GM20431 (cell line): ENCODE measurements at regions not wholly inside any gene's neighbourhood (a gene's known extent, or its start where the extent isn't known, plus 50 kb on each side); places are given as distances from the start of the nearest gene placed in this dataset.

Experiments used
- in situ Hi-C: fragments of 300-500 bp; cut with MseI, MboI; formaldehyde crosslinking; loops from one replicate; pipeline ENCODE4 v1.15.0; 2020; ENCODE audit warnings: low sequenced_read_pairs; ENCODE audit not compliant: unreplicated experiment

- in situ Hi-C loops, result no loop called here
Measured at GRCh38 chr1:5667513-5668325, 324.5 kb downstream of the NPHP4 start.

- in situ Hi-C loops, result no loop called here
Measured at GRCh38 chr1:5664906-5665875, 327.0 kb downstream of the NPHP4 start.

DNA sequence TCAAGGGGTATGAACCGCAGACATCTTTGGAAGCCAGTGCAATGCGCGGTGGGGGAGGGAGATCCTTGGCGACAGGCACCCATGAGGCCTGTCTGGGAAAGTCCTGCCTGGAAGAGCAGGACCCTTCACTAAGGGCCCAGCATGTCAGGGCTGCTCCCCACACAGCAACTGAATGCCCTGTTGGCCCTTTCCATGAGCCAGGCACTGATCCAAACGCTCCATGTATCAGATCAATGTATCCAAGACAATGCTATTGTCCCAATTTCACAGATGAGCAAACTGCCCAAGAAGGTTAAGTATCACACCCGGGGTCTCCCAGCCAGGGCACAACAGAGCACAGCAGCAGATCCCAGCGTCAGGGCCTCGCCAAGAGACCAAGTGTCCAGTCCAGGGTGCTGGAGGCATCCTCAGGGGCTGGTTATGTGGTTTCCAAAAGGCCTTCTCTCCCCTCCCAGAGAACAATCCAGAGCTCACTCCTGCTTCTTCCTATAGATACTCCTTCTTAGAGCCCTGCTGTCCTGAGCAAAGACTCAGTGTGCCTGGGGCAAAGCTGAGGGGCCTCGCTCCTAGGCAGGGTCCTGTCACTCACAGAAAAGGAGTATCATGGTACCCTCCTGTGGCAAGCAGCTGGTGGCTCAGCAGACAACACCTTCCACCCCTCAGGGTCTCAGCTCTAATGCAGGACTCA lies 328.0 kb downstream of the NPHP4 start:
- in situ Hi-C loops, result no loop called here

- in situ Hi-C loops, result no loop called here
Measured at GRCh38 chr1:5662744-5663126, 329.5 kb downstream of the NPHP4 start.

DNA sequence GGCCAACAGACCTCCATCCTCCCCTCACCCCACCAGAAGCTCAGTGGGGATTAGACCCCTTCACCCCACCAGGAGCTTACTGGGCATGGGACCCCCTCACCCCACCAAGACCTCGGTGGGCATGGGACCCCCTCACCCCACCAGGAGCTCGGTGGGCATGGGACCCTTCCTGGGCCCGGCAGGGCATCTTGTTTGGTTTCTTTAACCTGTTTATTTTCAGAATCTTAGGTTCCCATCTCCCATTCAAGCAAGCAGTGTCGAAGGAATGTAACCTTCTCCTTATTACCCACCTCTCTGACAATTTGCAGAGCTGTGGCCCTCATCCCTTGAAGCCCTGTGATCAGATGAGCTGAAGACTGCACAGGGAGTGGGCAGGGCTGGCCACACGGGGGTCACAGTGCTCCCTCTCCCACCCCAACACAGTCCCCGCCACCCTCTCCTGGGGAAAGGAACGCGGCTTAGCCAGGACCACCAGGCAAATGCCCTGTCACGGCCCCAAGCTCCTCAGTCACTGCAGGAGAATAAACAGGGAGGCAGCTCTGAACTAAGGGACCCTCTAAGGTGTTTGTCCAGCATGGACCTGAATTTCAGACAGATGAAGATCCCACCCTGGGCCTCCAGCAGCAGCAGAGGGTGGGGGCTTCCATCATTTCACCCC lies 330.0 kb downstream of the NPHP4 start:
- in situ Hi-C loops, result no loop called here

- in situ Hi-C loops, result no loop called here
Measured at GRCh38 chr1:5661196-5662085, 330.8 kb downstream of the NPHP4 start.

GRCh38 chr1:5660141-5660935 lies 331.9 kb downstream of the NPHP4 start:
- in situ Hi-C loops, result no loop called here

GRCh38 chr1:5659606-5660005 lies 332.6 kb downstream of the NPHP4 start:
- in situ Hi-C loops, result no loop called here

GRCh38 chr1:5658340-5659316 lies 333.6 kb downstream of the NPHP4 start:
- in situ Hi-C loops, result no loop called here

GRCh38 chr1:5651964-5652821 lies 340.0 kb downstream of the NPHP4 start:
- in situ Hi-C loops, result no loop called here

GRCh38 chr1:5651473-5651872 lies 340.8 kb downstream of the NPHP4 start:
- in situ Hi-C loops, result no loop called here

GRCh38 chr1:5651027-5651410 lies 341.2 kb downstream of the NPHP4 start:
- in situ Hi-C loops, result no loop called here

- in situ Hi-C loops, result no loop called here
Measured at GRCh38 chr1:5650283-5651026, 341.8 kb downstream of the NPHP4 start.

GRCh38 chr1:5649795-5650194 lies 342.4 kb downstream of the NPHP4 start:
- in situ Hi-C loops, result no loop called here

DNA sequence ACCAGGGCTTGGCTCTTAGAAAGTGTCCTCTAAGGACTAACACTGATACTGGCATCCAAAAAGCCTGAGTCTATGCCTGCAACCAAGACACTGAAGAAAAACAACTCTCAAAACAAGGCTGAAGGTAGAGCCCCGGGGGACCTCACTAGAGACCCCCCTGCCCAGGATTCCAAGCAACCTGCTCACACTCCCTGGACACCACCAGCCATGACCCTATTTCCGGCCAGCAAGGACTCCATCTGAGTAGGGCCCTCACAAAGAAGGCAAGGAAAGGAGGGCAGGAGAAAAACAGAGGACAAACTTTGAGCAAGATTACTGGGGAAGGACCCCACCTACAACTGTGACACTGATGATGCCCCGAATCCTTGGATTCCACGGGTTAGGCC lies 343.1 kb downstream of the NPHP4 start:
- in situ Hi-C loops, result no loop called here
